K562 (cell line): ENCODE measurements at regions not wholly inside any gene's neighbourhood (a gene's known extent, or its start where the extent isn't known, plus 50 kb on each side); places are given as distances from the start of the nearest gene placed in this dataset.

ENCODE experiments used
- ATAC-seq: fragments of 200-7000 bp; cut with Tn5 transposase; 3 replicates; pipeline ENCODE4 v1.9.1; 2020; ENCODE audit warnings: moderate library complexity
- BruUV-seq: library from RNA; stranded (reverse); fragments of 400-500 nt; replicated peaks from 2 replicates; lab custom pipeline; 2021; lab: Mats Ljungman, UMichigan
- CTCF ChIA-PET: fragments of 300-600 bp; formaldehyde crosslinking; extraction: SDS; loops from one replicate; lab custom pipeline; 2021; ENCODE audit warnings: low intra/inter-chr PET ratio; lab: Yijun Ruan, JAX
- POLR2A ChIA-PET: fragments of 300-600, 350-650 bp; sonication (Branson Sonifier 250); formaldehyde crosslinking; extraction: SDS; loops from one replicate; lab custom pipeline; 2021; ENCODE audit warnings: antibody characterized with exemption, inconsistent platforms; lab: Yijun Ruan, JAX
- DNase-seq, 4 experiments: peaks; one replicate each; pipeline versions ENCODE4 v3.0.0 to v3.0.0-alpha.2; 2011 to 2018; ENCODE audit warnings: low spot score in 3 of 4, mixed read lengths in 3 of 4; ENCODE audit errors: extremely low read depth in 1 of 4
- FAIRE-seq: peaks from 2 replicates; lab custom pipeline; 2011; peaks lifted over from hg19 to GRCh38; lab: Jason Lieb, UNC
- H2AFZ ChIP-seq: 2 replicates; pipeline ENCODE4 v1.6.0; 2011; ENCODE audit warnings: low read depth, low read length, control low read depth, inconsistent platforms
- H3K27ac ChIP-seq: fragments of 200-600 bp; 3 replicates; pipeline ENCODE4 v1.8.0; 2011; ENCODE audit warnings: low read depth, mild to moderate bottlenecking, control low read depth, inconsistent platforms, low read length, moderate library complexity, mixed read lengths; ENCODE audit errors: extremely low read depth
- H3K27me3 ChIP-seq, 2 experiments: fragments of 300-600 bp in 1 of 2; 2 replicates in 1 of 2; 3 replicates in 1 of 2; pipeline versions ENCODE4 v1.6.0 to v1.8.0; 2011; ENCODE audit warnings: inconsistent platforms in 2 of 2, low read length in 2 of 2, mild to moderate bottlenecking in 1 of 2, mixed read lengths in 1 of 2, moderate library complexity in 1 of 2; ENCODE audit not compliant: control insufficient read depth in 2 of 2, insufficient read depth in 2 of 2
- H3K36me3 ChIP-seq: fragments of 300-600 bp; 3 replicates; pipeline ENCODE4 v1.8.0; 2011; ENCODE audit warnings: mild to moderate bottlenecking, low read length, inconsistent platforms; ENCODE audit not compliant: control insufficient read depth, insufficient read depth
- H3K4me1 ChIP-seq, 2 experiments: fragments of 200-600 bp in 1 of 2; replicated peaks in 1 of 2; 2 replicates in 1 of 2; 3 replicates in 1 of 2; pipeline versions ENCODE4 v1.5.1 to v1.8.0; 2011; ENCODE audit warnings: inconsistent platforms in 2 of 2, low read length in 2 of 2, mild to moderate bottlenecking in 1 of 2, mixed read lengths in 1 of 2, moderate library complexity in 1 of 2; ENCODE audit not compliant: control insufficient read depth in 2 of 2, insufficient read depth in 2 of 2
- H3K4me2 ChIP-seq: 2 replicates; pipeline ENCODE4 v1.6.1; 2011; ENCODE audit warnings: low read length, control low read depth, inconsistent platforms, mixed read lengths; ENCODE audit not compliant: insufficient read depth
- H3K4me3 ChIP-seq: fragments of 200-600 bp; sonication (generic), shearing (Covaris generic); 2 replicates; pipeline ENCODE4 v1.5.1; 2016; ENCODE audit warnings: control low read depth, inconsistent platforms
- H3K79me2 ChIP-seq: fragments of 200-600 bp; 3 replicates; pipeline ENCODE4 v1.8.0; 2011; ENCODE audit warnings: low read length, inconsistent platforms; ENCODE audit not compliant: control insufficient read depth, insufficient read depth
- H3K9ac ChIP-seq, 2 experiments: 2 replicates each; pipeline versions ENCODE4 v1.6.0 to v1.6.1; 2011; ENCODE audit warnings: low read depth in 2 of 2, low read length in 2 of 2, control low read depth in 1 of 2, inconsistent platforms in 1 of 2, mild to moderate bottlenecking in 1 of 2, mixed read lengths in 1 of 2; ENCODE audit not compliant: insufficient read depth in 1 of 2
- H3K9me1 ChIP-seq: one replicate; pipeline ENCODE4 v1.6.0; 2011; ENCODE audit warnings: inconsistent platforms, mild to moderate bottlenecking, low read length, moderate library complexity; ENCODE audit not compliant: control insufficient read depth, insufficient read depth
- H3K9me3 ChIP-seq: replicated peaks from 2 replicates; pipeline ENCODE4 v1.5.1; 2011; ENCODE audit warnings: low read depth, low read length, inconsistent platforms; ENCODE audit not compliant: control insufficient read depth, insufficient read depth
- H4K20me1 ChIP-seq: replicated peaks from 2 replicates; pipeline ENCODE4 v1.6.1; 2011; ENCODE audit warnings: low read length, inconsistent platforms, mixed read lengths; ENCODE audit not compliant: control insufficient read depth, insufficient read depth
- E2F8 ChIP-seq: fragments of 450-650 bp; IDR thresholded peaks from 2 replicates; pipeline ENCODE4 v1.7.1; 2018; ENCODE audit warnings: mild to moderate bottlenecking, low read depth; ENCODE audit not compliant: partially characterized antibody
- HEY1 ChIP-seq: fragments of 250-450 bp; sonication (Bioruptor Pico); IDR thresholded peaks from 2 replicates; pipeline ENCODE4 v1.5.0; 2020; ENCODE audit warnings: mild to moderate bottlenecking, moderate library complexity, borderline replicate concordance
- POLR2B ChIP-seq: fragments of 450-650 bp; IDR thresholded peaks from 2 replicates; pipeline ENCODE4 v1.6.1; 2018; ENCODE audit warnings: low read depth; ENCODE audit not compliant: partially characterized antibody
- RBM34 ChIP-seq: fragments of 200-400 bp; formaldehyde crosslinking; IDR thresholded peaks from 2 replicates; pipeline ENCODE4 v1.6.1; 2018; ENCODE audit warnings: low read length, borderline replicate concordance; ENCODE audit not compliant: insufficient read depth
- RFX7 ChIP-seq: fragments of 250-450 bp; sonication (Bioruptor Pico); IDR thresholded peaks from 2 replicates; pipeline ENCODE4 v1.5.1; 2021; ENCODE audit warnings: mild to moderate bottlenecking
- ZFX ChIP-seq: sonication (generic); formaldehyde crosslinking; IDR thresholded peaks from 2 replicates; pipeline ENCODE4 v1.8.0; 2022; ENCODE audit warnings: mild to moderate bottlenecking, missing genetic modification reagents, moderate library complexity
- ZNF12 ChIP-seq: sonication (generic); formaldehyde crosslinking; IDR thresholded peaks from 2 replicates; pipeline ENCODE4 v1.4.0; 2020; ENCODE audit warnings: mild to moderate bottlenecking, missing genetic modification reagents
- ZNF347 ChIP-seq: fragments of 450-650 bp; formaldehyde crosslinking; IDR thresholded peaks from 2 replicates; pipeline ENCODE4 v1.4.0; 2020; ENCODE audit warnings: low read depth, mild to moderate bottlenecking, moderate library complexity
- ZNF77 ChIP-seq: fragments of 250-450 bp; sonication (Bioruptor Pico); IDR thresholded peaks from 2 replicates; pipeline ENCODE4 v1.5.0; 2020
- ZNF79 ChIP-seq: fragments of 250-450 bp; sonication (Bioruptor Pico); IDR thresholded peaks from 2 replicates; pipeline ENCODE4 v1.4.0; 2020; ENCODE audit warnings: low read depth, mild to moderate bottlenecking, moderate library complexity
- WGBS: fragments of 100-300 bp; shearing (Covaris generic); methylation state at CpG from one replicate; pipeline ENCODE4 v1.1.6; 2016; ENCODE audit warnings: low coverage, mixed read lengths; ENCODE audit not compliant: insufficient coverage; ENCODE audit errors: missing lambda C conversion rate; 5-methylcytosine and 5-hydroxymethylcytosine counted together
- in situ Hi-C: fragments of 300-500 bp; cut with MboI; formaldehyde crosslinking; loops from 4 replicates; pipeline ENCODE4 v1.15.0; 2018; ENCODE audit warnings: inconsistent platforms, mixed read lengths
- intact Hi-C: fragments of 100-400 bp; cut with micrococcal nuclease; formaldehyde crosslinking; loops from 2 replicates; pipeline ENCODE4 v1.14.2; 2022

- Histone ChIP-seq H4K20me1 (no peaks in the 10 kb centered on the region), H3K36me3 (no peaks in the 10 kb centered on the region), H3K9me1 (no peaks in the 10 kb centered on the region), H3K79me2 (no peaks in the 10 kb centered on the region), H3K27ac (no peak overlapping the region), H3K9me3 (no peaks in the 10 kb centered on the region), H3K9ac (no peak overlapping the region), H3K4me2 (no peak overlapping the region), H3K4me1 (no peaks in the 10 kb centered on the region), H2AFZ (no peak overlapping the region), H3K27me3 (no peaks in the 10 kb centered on the region), H3K4me3 (no peak overlapping the region)
- no peak for FAIRE-seq
- DNase-seq: no peak
- no peak for ATAC-seq
- ChIA-PET CTCF (no interaction called here), POLR2A (no interaction called here)
- intact Hi-C loops: no loop called here
- no TSS peak for BruUV-seq
- in situ Hi-C loops: no loop called here
- TF ChIP-seq ZNF347 (CRISPR knock-in tag) (no peak), ZNF12 (CRISPR knock-in tag) (no peak), ZNF79 (CRISPR knock-in tag) (no peak), POLR2B (no peak), RFX7 (CRISPR knock-in tag) (no peak), ZFX (no peak), RBM34 (no peak)
- 0% methylated on average over 3 of the region's 3 CpGs for WGBS
Measured at GRCh38 chr14:39682582-39682981, 250.3 kb upstream of the FBXO33 start.

- Histone ChIP-seq H3K9me1 (no peaks in the 10 kb centered on the region), H3K9ac (no peak overlapping the region), H4K20me1 (no peaks in the 10 kb centered on the region), H3K36me3 (no peaks in the 10 kb centered on the region), H3K4me2 (no peak overlapping the region), H3K27me3 (no peaks in the 10 kb centered on the region), H3K79me2 (no peaks in the 10 kb centered on the region), H3K27ac (no peak overlapping the region), H3K9me3 (no peaks in the 10 kb centered on the region), H2AFZ (no peak overlapping the region), H3K4me3 (no peak overlapping the region), H3K4me1 (no peaks in the 10 kb centered on the region)
- CTCF ChIA-PET: no interaction called here
- TF ChIP-seq E2F8: no peak
- no peak for TF ChIP-seq ZNF77
- no peak for TF ChIP-seq HEY1 (CRISPR knock-in tag)
- in situ Hi-C loops (no loop called here), intact Hi-C loops (no loop called here)
- WGBS: 0% methylated on average over 4 of the region's 4 CpGs
- BruUV-seq: no TSS peak
- POLR2A ChIA-PET: no interaction called here
- DNase-seq: no peak
- FAIRE-seq: no peak
- no peak for ATAC-seq
Measured at GRCh38 chr14:39681782-39682399, 249.7 kb upstream of the FBXO33 start.
